ENCODE measurements at regions not wholly inside any gene's neighbourhood (a gene's known extent, or its start where the extent isn't known, plus 50 kb on each side); places are given as distances from the start of the nearest gene placed in this dataset.

- DNase-seq (ENCODE audit: low spot score in 2 of 2) = no peak
- WGBS, 2 donors = 58 to 59% methylated on average over 2 of the region's 2 CpGs
- TF ChIP-seq, protein P1, sequence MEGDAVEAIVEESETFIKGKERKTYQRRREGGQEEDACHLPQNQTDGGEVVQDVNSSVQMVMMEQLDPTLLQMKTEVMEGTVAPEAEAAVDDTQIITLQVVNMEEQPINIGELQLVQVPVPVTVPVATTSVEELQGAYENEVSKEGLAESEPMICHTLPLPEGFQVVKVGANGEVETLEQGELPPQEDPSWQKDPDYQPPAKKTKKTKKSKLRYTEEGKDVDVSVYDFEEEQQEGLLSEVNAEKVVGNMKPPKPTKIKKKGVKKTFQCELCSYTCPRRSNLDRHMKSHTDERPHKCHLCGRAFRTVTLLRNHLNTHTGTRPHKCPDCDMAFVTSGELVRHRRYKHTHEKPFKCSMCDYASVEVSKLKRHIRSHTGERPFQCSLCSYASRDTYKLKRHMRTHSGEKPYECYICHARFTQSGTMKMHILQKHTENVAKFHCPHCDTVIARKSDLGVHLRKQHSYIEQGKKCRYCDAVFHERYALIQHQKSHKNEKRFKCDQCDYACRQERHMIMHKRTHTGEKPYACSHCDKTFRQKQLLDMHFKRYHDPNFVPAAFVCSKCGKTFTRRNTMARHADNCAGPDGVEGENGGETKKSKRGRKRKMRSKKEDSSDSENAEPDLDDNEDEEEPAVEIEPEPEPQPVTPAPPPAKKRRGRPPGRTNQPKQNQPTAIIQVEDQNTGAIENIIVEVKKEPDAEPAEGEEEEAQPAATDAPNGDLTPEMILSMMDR (IDR thresholded peaks at IDR 0.05) = no peak
- no peak for TF ChIP-seq POLR2A (IDR thresholded peaks at IDR 0.05)
- H3K4me3 ChIP-seq (ENCODE audit: low read depth, poor library complexity, severe bottlenecking) = no peak overlapping the region
- intact Hi-C loops (cut with DNase I; ENCODE audit: low total_unique reads) = no loop called here
Observed at GRCh38 chr16:61549327-61549726, 486.9 kb downstream of the CDH8 start.

- no peak for DNase-seq (ENCODE audit: low spot score in 2 of 2)
- no peak overlapping the region for H3K4me3 ChIP-seq (ENCODE audit: low read depth, poor library complexity, severe bottlenecking)
- intact Hi-C loops (cut with DNase I; ENCODE audit: low total_unique reads) = no loop called here
- TF ChIP-seq, protein P1 (IDR thresholded peaks at IDR 0.05) = no peak
- TF ChIP-seq POLR2A (IDR thresholded peaks at IDR 0.05) = no peak
Observed at GRCh38 chr16:61547626-61548025, 488.6 kb downstream of the CDH8 start.

GRCh38 chr16:61544165-61544564 is 492.1 kb downstream of the CDH8 start:
- 54 to 57% methylated on average over 2 of the region's 2 CpGs for whole genome bisulfite sequencing, 2 donors
- TF ChIP-seq, protein P1 (IDR thresholded peaks at IDR 0.05) = no peak
- no peak for TF ChIP-seq POLR2A (IDR thresholded peaks at IDR 0.05)

GRCh38 chr16:61540216-61540615 is 496.0 kb downstream of the CDH8 start:
- 52 to 58% methylated on average over 3 of the region's 3 CpGs for WGBS, 2 donors
- TF ChIP-seq, protein P1 (IDR thresholded peaks at IDR 0.05) = no peak
- TF ChIP-seq POLR2A (IDR thresholded peaks at IDR 0.05) = no peak
- intact Hi-C loops (cut with DNase I; ENCODE audit: low total_unique reads) = no loop called here
- DNase-seq (ENCODE audit: low spot score in 2 of 2) = no peak
- H3K4me3 ChIP-seq (ENCODE audit: low read depth, poor library complexity, severe bottlenecking) = no peak overlapping the region

More at GRCh38 chr16:61544165-61544564, 492.1 kb downstream of the CDH8 start:
- intact Hi-C loops (cut with DNase I; ENCODE audit: low total_unique reads) = no loop called here
- no peak overlapping the region for H3K4me3 ChIP-seq (ENCODE audit: low read depth, poor library complexity, severe bottlenecking)
- no peak for DNase-seq (ENCODE audit: low spot score in 2 of 2)

GRCh38 chr16:61530697-61531096 is 505.5 kb downstream of the CDH8 start:
- DNase-seq (ENCODE audit: low spot score in 2 of 2) = no peak
- TF ChIP-seq, protein P1 (IDR thresholded peaks at IDR 0.05) = no peak
- TF ChIP-seq POLR2A (IDR thresholded peaks at IDR 0.05) = no peak
- H3K4me3 ChIP-seq (ENCODE audit: low read depth, poor library complexity, severe bottlenecking) = no peak overlapping the region
- intact Hi-C loops (cut with DNase I; ENCODE audit: low total_unique reads) = no loop called here
- WGBS, 2 donors = 52 to 71% methylated on average over 2 of the region's 2 CpGs

GRCh38 chr16:61500851-61501250 is 535.4 kb downstream of the CDH8 start:
- TF ChIP-seq, protein P1 (IDR thresholded peaks at IDR 0.05) = no peak
- no peak for TF ChIP-seq POLR2A (IDR thresholded peaks at IDR 0.05)
- no peak for DNase-seq (ENCODE audit: low spot score in 2 of 2)
- intact Hi-C loops (cut with DNase I; ENCODE audit: low total_unique reads) = no loop called here
- 68 to 74% methylated on average over 2 of the region's 2 CpGs for WGBS, 2 donors
- H3K4me3 ChIP-seq (ENCODE audit: low read depth, poor library complexity, severe bottlenecking) = no peak overlapping the region

Data from lower leg skin (tissue), 4 donors.